ENCODE measurements at regions not wholly inside any gene's neighbourhood (a gene's known extent, or its start where the extent isn't known, plus 50 kb on each side); places are given as distances from the start of the nearest gene placed in this dataset.
A peak's percentile ranks its signal among the peaks of the same experiment; 100 is the strongest.

GRCh38 chr17:83183145-83183948 lies 103.9 kb downstream of the METRNL start:
- no peak overlapping the region for H3K4me3 ChIP-seq
- TF ChIP-seq POLR2AphosphoS5 (IDR thresholded peaks at IDR 0.05) (no peak), POLR2A (IDR thresholded peaks at IDR 0.05) (no peak), CTCF (IDR thresholded peaks at IDR 0.05) (no peak), EP300 (IDR thresholded peaks at IDR 0.05) (no peak)
- peak overlapping the region; percentile 76 for H3K27ac ChIP-seq
- no peaks in the 10 kb centered on the region for H3K27me3 ChIP-seq
- H3K36me3 ChIP-seq, result no peaks in the 10 kb centered on the region
- no peak for DNase-seq (ENCODE audit: low spot score in 2 of 2)
- 81% methylated on average over 27 of the region's 28 CpGs for WGBS
- H3K4me1 ChIP-seq, result peaks cover 29% of the 10 kb centered on the region
- no peaks in the 10 kb centered on the region for H3K9me3 ChIP-seq

- DNase-seq (ENCODE audit: low spot score in 2 of 2), result no peak
- WGBS, result 74% methylated on average over 14 of the region's 15 CpGs
- peak overlapping the region; percentile 76 for H3K27ac ChIP-seq
Measured at GRCh38 chr17:83183951-83184506, 104.6 kb downstream of the METRNL start.

GRCh38 chr17:83185023-83186002 lies 105.9 kb downstream of the METRNL start:
- Histone ChIP-seq H3K27ac (no peak overlapping the region), H3K36me3 (no peaks in the 10 kb centered on the region), H3K4me3 (no peak overlapping the region), H3K4me1 (peaks cover 34% of the 10 kb centered on the region), H3K9me3 (no peaks in the 10 kb centered on the region), H3K27me3 (no peaks in the 10 kb centered on the region)
- no peak for DNase-seq (ENCODE audit: low spot score in 2 of 2)
- no peak for TF ChIP-seq POLR2A (IDR thresholded peaks at IDR 0.05)
- TF ChIP-seq EP300 (IDR thresholded peaks at IDR 0.05), result no peak
- no peak for TF ChIP-seq CTCF (IDR thresholded peaks at IDR 0.05)
- no peak for TF ChIP-seq POLR2AphosphoS5 (IDR thresholded peaks at IDR 0.05)
- 92% methylated on average over 6 of the region's 9 CpGs for WGBS

More at GRCh38 chr17:83183951-83184506, 104.6 kb downstream of the METRNL start:
- Histone ChIP-seq H3K4me3 (no peak overlapping the region), H3K4me1 (peaks cover 29% of the 10 kb centered on the region), H3K27me3 (no peaks in the 10 kb centered on the region), H3K36me3 (no peaks in the 10 kb centered on the region), H3K9me3 (no peaks in the 10 kb centered on the region)
- TF ChIP-seq EP300 (IDR thresholded peaks at IDR 0.05) (no peak), CTCF (IDR thresholded peaks at IDR 0.05) (no peak), POLR2AphosphoS5 (IDR thresholded peaks at IDR 0.05) (no peak), POLR2A (IDR thresholded peaks at IDR 0.05) (no peak)

- TF ChIP-seq EP300 (IDR thresholded peaks at IDR 0.05) (no peak), POLR2A (IDR thresholded peaks at IDR 0.05) (no peak), POLR2AphosphoS5 (IDR thresholded peaks at IDR 0.05) (no peak), CTCF (IDR thresholded peaks at IDR 0.05) (no peak)
- Histone ChIP-seq H3K4me1 (peaks cover 34% of the 10 kb centered on the region), H3K36me3 (no peaks in the 10 kb centered on the region), H3K4me3 (no peak overlapping the region), H3K27me3 (no peaks in the 10 kb centered on the region), H3K27ac (no peak overlapping the region), H3K9me3 (no peaks in the 10 kb centered on the region)
- no CpG with 5 or more reads among the region's 4 CpGs for WGBS
- no peak for DNase-seq (ENCODE audit: low spot score in 2 of 2)
Measured at GRCh38 chr17:83186226-83186625, 106.8 kb downstream of the METRNL start.
